ENCODE measurements at regions not wholly inside any gene's neighbourhood (a gene's known extent, or its start where the extent isn't known, plus 50 kb on each side); places are given as distances from the start of the nearest gene placed in this dataset.
A peak's percentile ranks its signal among the peaks of the same experiment; 100 is the strongest.

DNA sequence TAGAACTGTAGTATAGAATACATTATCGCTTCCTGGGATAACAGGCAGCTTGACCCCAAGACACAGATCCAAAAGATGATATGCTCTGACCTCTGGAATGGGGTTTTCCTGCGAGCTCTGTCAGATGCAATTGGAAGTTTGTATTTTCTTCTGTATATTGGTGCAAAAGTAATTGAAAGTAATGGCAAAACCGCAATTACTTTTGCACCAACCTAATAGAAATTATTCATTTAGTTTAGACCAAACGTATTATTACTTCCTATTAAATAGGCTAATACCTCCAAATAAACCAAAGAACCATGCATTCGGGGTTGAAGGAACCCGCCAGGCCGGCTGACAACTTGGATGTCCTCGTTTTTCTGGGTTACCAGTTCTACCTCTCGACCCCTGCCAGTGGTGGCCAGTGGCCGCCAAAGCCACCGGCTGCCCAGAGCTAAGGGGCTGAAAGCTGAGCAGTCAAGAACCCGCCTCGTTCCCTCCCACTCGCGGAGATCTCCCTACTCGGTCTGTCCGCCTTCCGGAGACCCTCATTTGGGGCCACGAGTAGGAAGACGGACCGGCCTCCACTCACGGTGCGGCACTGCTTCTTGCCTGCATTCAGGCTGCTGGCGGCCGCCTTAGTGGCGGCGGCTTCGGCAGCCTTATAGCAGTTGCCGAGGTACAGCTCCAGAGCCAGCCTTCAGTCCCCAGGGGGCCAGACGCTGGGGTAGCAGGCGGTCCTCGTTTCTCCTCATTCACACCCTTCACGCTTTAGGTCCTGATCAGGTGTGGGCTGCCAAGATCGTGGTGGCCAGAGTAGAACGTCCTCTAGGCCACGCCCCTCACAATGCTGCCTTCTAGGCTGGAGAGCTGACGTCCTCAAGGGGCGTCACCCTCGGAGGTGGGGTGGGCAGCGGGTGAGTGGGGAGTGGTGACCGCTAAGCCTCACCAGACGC is 121.9 kb downstream of the RBMX2 start:
- Histone ChIP-seq H3K36me3 (ENCODE audit: control insufficient read depth in 2 of 2, insufficient read depth in 2 of 2, low read length in 1 of 2) (no peaks in the 10 kb centered on the region), H3K4me2 (ENCODE audit: control insufficient read depth, insufficient read depth) (peak overlapping the region; percentile 43; the same call in 1 of the 2 replicates), H3K27ac (ENCODE audit: control insufficient read depth, insufficient read depth) (no peak overlapping the region), H3K27me3 (replicated peaks in 1 of 2; ENCODE audit: control insufficient read depth in 2 of 2, insufficient read depth in 2 of 2, low read length in 1 of 2) (no peaks in the 10 kb centered on the region), H3K9ac (ENCODE audit: control insufficient read depth, insufficient read depth, low read length) (no peak overlapping the region), H3K9me3 (replicated peaks; ENCODE audit: control insufficient read depth, insufficient read depth, low read length) (no peaks in the 10 kb centered on the region), H4K20me1 (ENCODE audit: control insufficient read depth, insufficient read depth) (no peaks in the 10 kb centered on the region), H3K4me3 (no peak overlapping the region), H2AFZ (ENCODE audit: control insufficient read depth, low read depth, low read length) (no peak overlapping the region), H3K79me2 (ENCODE audit: control insufficient read depth, insufficient read depth, low read length) (no peaks in the 10 kb centered on the region), H3K4me1 (ENCODE audit: control insufficient read depth, insufficient read depth, low read length) (no peaks in the 10 kb centered on the region)
- RAD21 ChIA-PET (ENCODE audit: unreplicated experiment), result no interaction called here
- in situ Hi-C loops (cut with MboI), result no loop called here
- SMC1A ChIA-PET (ENCODE audit: uncharacterized antibody, unreplicated experiment), result no interaction called here
- 30% methylated on average over 42 of the region's 42 CpGs for WGBS (ENCODE audit: insufficient coverage, insufficient replicate concordance, low lambda C conversion rate, missing lambda C conversion rate)
- no TSS peak for BruUV-seq (replicated peaks)
- POLR2A ChIA-PET, result no interaction called here
- ATAC-seq (no peak), DNase-seq (ENCODE audit: low read depth, low spot score) (no peak), FAIRE-seq (no peak)
- CTCF ChIA-PET, result interaction anchor here (0.6 to 1.2 kb wide), 2 partner anchors 13 to 16 kb away, joined by 3 read pairs; no protein-coding TSS in a partner anchor
- intact Hi-C loops (cut with micrococcal nuclease; ENCODE audit: unreplicated experiment), result no loop called here
- no peak for TF ChIP-seq SPI1 (IDR thresholded peaks at IDR 0.05; ENCODE audit: borderline replicate concordance, insufficient read depth, low read depth, low read length)
- TF ChIP-seq BMI1 (IDR thresholded peaks at IDR 0.05; ENCODE audit: borderline replicate concordance), result no peak
- TF ChIP-seq MTA3 (IDR thresholded peaks at IDR 0.05; ENCODE audit: borderline replicate concordance, low read length), result no peak
- no peak for TF ChIP-seq GATAD2B (conservative IDR thresholded peaks at IDR 0.05; ENCODE audit: low read depth)
- TF ChIP-seq, protein P1, sequence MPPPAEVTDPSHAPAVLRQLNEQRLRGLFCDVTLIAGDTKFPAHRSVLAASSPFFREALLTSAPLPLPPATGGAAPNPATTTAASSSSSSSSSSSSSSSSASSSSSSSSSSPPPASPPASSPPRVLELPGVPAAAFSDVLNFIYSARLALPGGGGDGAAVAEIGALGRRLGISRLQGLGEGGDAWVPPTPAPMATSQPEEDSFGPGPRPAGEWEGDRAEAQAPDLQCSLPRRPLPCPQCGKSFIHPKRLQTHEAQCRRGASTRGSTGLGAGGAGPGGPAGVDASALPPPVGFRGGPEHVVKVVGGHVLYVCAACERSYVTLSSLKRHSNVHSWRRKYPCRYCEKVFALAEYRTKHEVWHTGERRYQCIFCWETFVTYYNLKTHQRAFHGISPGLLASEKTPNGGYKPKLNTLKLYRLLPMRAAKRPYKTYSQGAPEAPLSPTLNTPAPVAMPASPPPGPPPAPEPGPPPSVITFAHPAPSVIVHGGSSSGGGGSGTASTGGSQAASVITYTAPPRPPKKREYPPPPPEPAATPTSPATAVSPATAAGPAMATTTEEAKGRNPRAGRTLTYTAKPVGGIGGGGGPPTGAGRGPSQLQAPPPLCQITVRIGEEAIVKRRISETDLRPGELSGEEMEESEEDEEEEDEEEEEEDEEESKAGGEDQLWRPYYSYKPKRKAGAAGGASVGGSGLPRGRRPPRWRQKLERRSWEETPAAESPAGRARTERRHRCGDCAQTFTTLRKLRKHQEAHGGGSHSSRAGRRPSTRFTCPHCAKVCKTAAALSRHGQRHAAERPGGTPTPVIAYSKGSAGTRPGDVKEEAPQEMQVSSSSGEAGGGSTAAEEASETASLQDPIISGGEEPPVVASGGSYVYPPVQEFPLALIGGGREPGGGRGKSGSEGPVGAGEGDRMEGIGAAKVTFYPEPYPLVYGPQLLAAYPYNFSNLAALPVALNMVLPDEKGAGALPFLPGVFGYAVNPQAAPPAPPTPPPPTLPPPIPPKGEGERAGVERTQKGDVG (CRISPR knock-in tag; IDR thresholded peaks at IDR 0.05), result no peak
- TF ChIP-seq ZNF217 (IDR thresholded peaks at IDR 0.05), result no peak
- TF ChIP-seq TBL1XR1 (IDR thresholded peaks at IDR 0.05; ENCODE audit: low read depth, low read length), result no peak
- TF ChIP-seq KAT2A (conservative IDR thresholded peaks at IDR 0.05; ENCODE audit: control insufficient read depth, low read depth, low read length), result no peak
- TF ChIP-seq, protein P2, sequence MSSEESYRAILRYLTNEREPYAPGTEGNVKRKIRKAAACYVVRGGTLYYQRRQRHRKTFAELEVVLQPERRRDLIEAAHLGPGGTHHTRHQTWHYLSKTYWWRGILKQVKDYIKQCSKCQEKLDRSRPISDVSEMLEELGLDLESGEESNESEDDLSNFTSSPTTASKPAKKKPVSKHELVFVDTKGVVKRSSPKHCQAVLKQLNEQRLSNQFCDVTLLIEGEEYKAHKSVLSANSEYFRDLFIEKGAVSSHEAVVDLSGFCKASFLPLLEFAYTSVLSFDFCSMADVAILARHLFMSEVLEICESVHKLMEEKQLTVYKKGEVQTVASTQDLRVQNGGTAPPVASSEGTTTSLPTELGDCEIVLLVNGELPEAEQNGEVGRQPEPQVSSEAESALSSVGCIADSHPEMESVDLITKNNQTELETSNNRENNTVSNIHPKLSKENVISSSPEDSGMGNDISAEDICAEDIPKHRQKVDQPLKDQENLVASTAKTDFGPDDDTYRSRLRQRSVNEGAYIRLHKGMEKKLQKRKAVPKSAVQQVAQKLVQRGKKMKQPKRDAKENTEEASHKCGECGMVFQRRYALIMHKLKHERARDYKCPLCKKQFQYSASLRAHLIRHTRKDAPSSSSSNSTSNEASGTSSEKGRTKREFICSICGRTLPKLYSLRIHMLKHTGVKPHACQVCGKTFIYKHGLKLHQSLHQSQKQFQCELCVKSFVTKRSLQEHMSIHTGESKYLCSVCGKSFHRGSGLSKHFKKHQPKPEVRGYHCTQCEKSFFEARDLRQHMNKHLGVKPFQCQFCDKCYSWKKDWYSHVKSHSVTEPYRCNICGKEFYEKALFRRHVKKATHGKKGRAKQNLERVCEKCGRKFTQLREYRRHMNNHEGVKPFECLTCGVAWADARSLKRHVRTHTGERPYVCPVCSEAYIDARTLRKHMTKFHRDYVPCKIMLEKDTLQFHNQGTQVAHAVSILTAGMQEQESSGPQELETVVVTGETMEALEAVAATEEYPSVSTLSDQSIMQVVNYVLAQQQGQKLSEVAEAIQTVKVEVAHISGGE (CRISPR knock-in tag; IDR thresholded peaks at IDR 0.05), result no peak
- no peak for TF ChIP-seq RBBP5 (conservative IDR thresholded peaks at IDR 0.05)
- TF ChIP-seq, protein P3, sequence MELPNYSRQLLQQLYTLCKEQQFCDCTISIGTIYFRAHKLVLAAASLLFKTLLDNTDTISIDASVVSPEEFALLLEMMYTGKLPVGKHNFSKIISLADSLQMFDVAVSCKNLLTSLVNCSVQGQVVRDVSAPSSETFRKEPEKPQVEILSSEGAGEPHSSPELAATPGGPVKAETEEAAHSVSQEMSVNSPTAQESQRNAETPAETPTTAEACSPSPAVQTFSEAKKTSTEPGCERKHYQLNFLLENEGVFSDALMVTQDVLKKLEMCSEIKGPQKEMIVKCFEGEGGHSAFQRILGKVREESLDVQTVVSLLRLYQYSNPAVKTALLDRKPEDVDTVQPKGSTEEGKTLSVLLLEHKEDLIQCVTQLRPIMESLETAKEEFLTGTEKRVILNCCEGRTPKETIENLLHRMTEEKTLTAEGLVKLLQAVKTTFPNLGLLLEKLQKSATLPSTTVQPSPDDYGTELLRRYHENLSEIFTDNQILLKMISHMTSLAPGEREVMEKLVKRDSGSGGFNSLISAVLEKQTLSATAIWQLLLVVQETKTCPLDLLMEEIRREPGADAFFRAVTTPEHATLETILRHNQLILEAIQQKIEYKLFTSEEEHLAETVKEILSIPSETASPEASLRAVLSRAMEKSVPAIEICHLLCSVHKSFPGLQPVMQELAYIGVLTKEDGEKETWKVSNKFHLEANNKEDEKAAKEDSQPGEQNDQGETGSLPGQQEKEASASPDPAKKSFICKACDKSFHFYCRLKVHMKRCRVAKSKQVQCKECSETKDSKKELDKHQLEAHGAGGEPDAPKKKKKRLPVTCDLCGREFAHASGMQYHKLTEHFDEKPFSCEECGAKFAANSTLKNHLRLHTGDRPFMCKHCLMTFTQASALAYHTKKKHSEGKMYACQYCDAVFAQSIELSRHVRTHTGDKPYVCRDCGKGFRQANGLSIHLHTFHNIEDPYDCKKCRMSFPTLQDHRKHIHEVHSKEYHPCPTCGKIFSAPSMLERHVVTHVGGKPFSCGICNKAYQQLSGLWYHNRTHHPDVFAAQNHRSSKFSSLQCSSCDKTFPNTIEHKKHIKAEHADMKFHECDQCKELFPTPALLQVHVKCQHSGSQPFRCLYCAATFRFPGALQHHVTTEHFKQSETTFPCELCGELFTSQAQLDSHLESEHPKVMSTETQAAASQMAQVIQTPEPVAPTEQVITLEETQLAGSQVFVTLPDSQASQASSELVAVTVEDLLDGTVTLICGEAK (IDR thresholded peaks at IDR 0.05; ENCODE audit: borderline replicate concordance), result no peak
- TF ChIP-seq HCFC1 (IDR thresholded peaks at IDR 0.05; ENCODE audit: low read length), result no peak
- no peak for TF ChIP-seq HDAC2 (IDR thresholded peaks at IDR 0.05)
